Breast epithelium (tissue), 4 donors: ENCODE measurements at regions not wholly inside any gene's neighbourhood (a gene's known extent, or its start where the extent isn't known, plus 50 kb on each side); places are given as distances from the start of the nearest gene placed in this dataset.

Source experiments
- DNase-seq, 2 donors: peaks; one replicate each; pipeline ENCODE4 v3.0.0-alpha.2; 2019; ENCODE audit warnings: low spot score in 2 of 2
- H3K27ac ChIP-seq, 2 donors: fragments of 200-600 bp; sonication (generic) in 1 of 2; one replicate each; pipeline ENCODE4 v1.5.1; 2016 to 2019; ENCODE audit warnings: mild to moderate bottlenecking in 1 of 2
- H3K27me3 ChIP-seq, 2 donors: fragments of 200-600 bp; sonication (generic) in 1 of 2; one replicate each; pipeline versions ENCODE4 v1.5.1 to v1.6.0; 2017 to 2019; ENCODE audit warnings: control low read depth in 1 of 2, mild to moderate bottlenecking in 1 of 2
- H3K36me3 ChIP-seq: fragments of 200-600 bp; one replicate; pipeline ENCODE4 v1.5.1; 2019
- H3K4me1 ChIP-seq, 2 donors: fragments of 200-600 bp; sonication (generic); one replicate each; pipeline ENCODE4 v1.5.1; 2016 to 2019; ENCODE audit warnings: control low read depth in 1 of 2
- H3K4me3 ChIP-seq, 3 donors: fragments of 200-600 bp; sonication (generic); 1 replicate in 2 of 3; 2 replicates in 1 of 3; pipeline ENCODE4 v1.5.1; 2016 to 2019; ENCODE audit warnings: mild to moderate bottlenecking in 3 of 3, moderate library complexity in 2 of 3
- H3K9me3 ChIP-seq, 2 donors: fragments of 200-600 bp; sonication (generic) in 1 of 2; one replicate each; pipeline ENCODE4 v1.5.1; 2016 to 2019; ENCODE audit warnings: control low read depth in 1 of 2
- CTCF ChIP-seq, 3 donors: fragments of 450-650 bp; IDR thresholded peaks; one replicate each; pipeline ENCODE4 v1.5.1; 2016 to 2017; ENCODE audit warnings: antibody characterized with exemption in 3 of 3, mild to moderate bottlenecking in 3 of 3, moderate library complexity in 3 of 3
- POLR2A ChIP-seq: fragments of 450-650 bp; IDR thresholded peaks from one replicate; pipeline ENCODE4 v1.6.1; 2016; ENCODE audit warnings: antibody characterized with exemption, mild to moderate bottlenecking, moderate library complexity
- POLR2AphosphoS5 ChIP-seq, 3 donors: sonication (generic); formaldehyde crosslinking; IDR thresholded peaks; one replicate each; pipeline ENCODE4 v1.6.1; 2017; ENCODE audit warnings: antibody characterized with exemption in 3 of 3
- intact Hi-C: fragments of 100-400 bp; cut with DNase I; formaldehyde crosslinking; loops from one replicate; pipeline ENCODE4 v1.15.1; 2023; ENCODE audit warnings: low total_unique reads

GRCh38 chr3:18546632-18547031, 121.5 kb upstream of the SATB1 start:
- no peak for TF ChIP-seq CTCF (IDR thresholded peaks at IDR 0.05)
- TF ChIP-seq POLR2A: no peak
- TF ChIP-seq POLR2AphosphoS5 (IDR thresholded peaks at IDR 0.05): no peak
- intact Hi-C loops: no loop called here
- H3K9me3 ChIP-seq: no peaks in the 10 kb centered on the region
- no peak overlapping the region for H3K27ac ChIP-seq
- no peak overlapping the region for H3K4me3 ChIP-seq
- no peaks in the 10 kb centered on the region for H3K27me3 ChIP-seq
- H3K4me1 ChIP-seq: no peaks in the 10 kb centered on the region
- DNase-seq: no peak
- H3K36me3 ChIP-seq: no peaks in the 10 kb centered on the region

DNA sequence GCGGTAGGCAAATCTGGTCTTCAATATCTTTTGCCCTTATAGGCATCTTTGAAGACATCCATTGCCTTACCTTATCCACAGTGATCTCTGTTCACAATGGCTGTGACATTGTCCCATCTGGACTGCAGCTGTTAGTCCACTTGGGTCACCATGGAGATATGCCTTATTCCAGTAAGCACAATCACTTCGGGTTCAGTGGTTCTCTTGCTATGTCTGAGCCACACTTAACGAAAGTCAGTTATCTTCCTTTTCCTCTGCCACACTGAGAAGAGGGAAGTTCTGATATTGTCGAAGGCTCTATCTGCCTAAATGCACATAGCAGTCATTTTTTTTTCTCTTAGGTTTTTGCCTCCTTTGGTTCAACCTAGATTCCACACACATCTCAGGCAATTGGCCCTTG, 119.0 kb upstream of the SATB1 start:
- Histone ChIP-seq H3K27ac (no peak overlapping the region), H3K9me3 (no peaks in the 10 kb centered on the region), H3K4me1 (no peaks in the 10 kb centered on the region), H3K27me3 (no peaks in the 10 kb centered on the region), H3K36me3 (no peaks in the 10 kb centered on the region), H3K4me3 (no peak overlapping the region)
- TF ChIP-seq POLR2AphosphoS5 (IDR thresholded peaks at IDR 0.05): no peak
- no peak for TF ChIP-seq POLR2A
- no peak for TF ChIP-seq CTCF (IDR thresholded peaks at IDR 0.05)
- DNase-seq: no peak
- intact Hi-C loops: no loop called here

GRCh38 chr3:18538463-18539230, 113.5 kb upstream of the SATB1 start:
- Histone ChIP-seq H3K9me3 (no peaks in the 10 kb centered on the region), H3K27me3 (no peaks in the 10 kb centered on the region), H3K4me1 (no peaks in the 10 kb centered on the region), H3K4me3 (no peak overlapping the region), H3K36me3 (no peaks in the 10 kb centered on the region), H3K27ac (no peak overlapping the region)
- DNase-seq: no peak
- TF ChIP-seq POLR2A (no peak), CTCF (IDR thresholded peaks at IDR 0.05) (no peak), POLR2AphosphoS5 (IDR thresholded peaks at IDR 0.05) (no peak)
- intact Hi-C loops: no loop called here

GRCh38 chr3:18533039-18533438, 107.9 kb upstream of the SATB1 start:
- intact Hi-C loops: no loop called here
- no peak for DNase-seq
- Histone ChIP-seq H3K27me3 (no peaks in the 10 kb centered on the region), H3K27ac (no peak overlapping the region), H3K4me3 (no peak overlapping the region), H3K4me1 (no peaks in the 10 kb centered on the region), H3K9me3 (no peaks in the 10 kb centered on the region), H3K36me3 (no peaks in the 10 kb centered on the region)
- TF ChIP-seq POLR2A (no peak), CTCF (IDR thresholded peaks at IDR 0.05) (no peak), POLR2AphosphoS5 (IDR thresholded peaks at IDR 0.05) (no peak)

DNA sequence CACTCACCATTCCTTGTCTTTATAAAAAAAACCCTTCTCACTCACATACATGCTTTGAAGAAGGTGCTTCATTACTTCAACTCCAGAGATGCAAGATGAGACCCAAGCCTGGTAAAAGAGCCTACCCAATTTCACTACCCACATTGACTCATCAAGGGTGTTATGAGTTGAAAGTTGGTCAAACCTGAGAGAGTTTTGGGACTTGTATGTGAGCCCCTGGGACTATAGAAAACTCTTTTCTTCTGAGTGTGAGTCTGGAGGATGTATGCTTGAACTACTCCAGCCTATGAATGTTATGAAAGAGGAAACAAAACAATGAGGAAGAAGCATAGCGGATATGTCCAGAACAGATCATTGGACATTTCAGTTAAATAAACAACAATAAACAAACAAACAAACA, 106.5 kb upstream of the SATB1 start:
- H3K27me3 ChIP-seq: no peaks in the 10 kb centered on the region
- H3K27ac ChIP-seq: no peak overlapping the region
- intact Hi-C loops: no loop called here
- DNase-seq: no peak
- no peaks in the 10 kb centered on the region for H3K9me3 ChIP-seq
- TF ChIP-seq POLR2A: no peak
- TF ChIP-seq POLR2AphosphoS5 (IDR thresholded peaks at IDR 0.05): no peak
- no peak for TF ChIP-seq CTCF (IDR thresholded peaks at IDR 0.05)
- no peak overlapping the region for H3K4me3 ChIP-seq
- no peaks in the 10 kb centered on the region for H3K36me3 ChIP-seq
- no peaks in the 10 kb centered on the region for H3K4me1 ChIP-seq
